BE2C (cell line): ENCODE measurements at regions not wholly inside any gene's neighbourhood (a gene's known extent, or its start where the extent isn't known, plus 50 kb on each side); places are given as distances from the start of the nearest gene placed in this dataset.

Experiments used
- DNase-seq: peaks from one replicate; pipeline ENCODE4 v3.0.0-alpha.2; 2020
- H3K27me3 ChIP-seq: fragments of 250-450 bp; sonication (Bioruptor Pico); 2 replicates; pipeline ENCODE4 v1.5.1; 2020; ENCODE audit warnings: mild to moderate bottlenecking
- H3K36me3 ChIP-seq: fragments of 250-450 bp; sonication (Bioruptor Pico); 2 replicates; pipeline ENCODE4 v1.5.1; 2020; ENCODE audit warnings: mild to moderate bottlenecking
- H3K4me1 ChIP-seq: fragments of 250-450 bp; sonication (Bioruptor Pico); 2 replicates; pipeline ENCODE4 v1.5.1; 2020
- H3K4me3 ChIP-seq: 2 replicates; pipeline ENCODE4 v1.5.1; 2011; ENCODE audit warnings: low read depth, low read length
- H3K9me3 ChIP-seq: fragments of 250-450 bp; sonication (Bioruptor Pico); 2 replicates; pipeline ENCODE4 v1.5.1; 2020
- CTCF ChIP-seq: IDR thresholded peaks from 2 replicates; pipeline ENCODE4 v1.5.1; 2012; ENCODE audit warnings: mild to moderate bottlenecking, low read depth, low read length

- no peaks in the 10 kb centered on the region for H3K36me3 ChIP-seq
Observed at GRCh38 chr3:193879099-193879863, 256.7 kb upstream of the HES1 start.

DNA sequence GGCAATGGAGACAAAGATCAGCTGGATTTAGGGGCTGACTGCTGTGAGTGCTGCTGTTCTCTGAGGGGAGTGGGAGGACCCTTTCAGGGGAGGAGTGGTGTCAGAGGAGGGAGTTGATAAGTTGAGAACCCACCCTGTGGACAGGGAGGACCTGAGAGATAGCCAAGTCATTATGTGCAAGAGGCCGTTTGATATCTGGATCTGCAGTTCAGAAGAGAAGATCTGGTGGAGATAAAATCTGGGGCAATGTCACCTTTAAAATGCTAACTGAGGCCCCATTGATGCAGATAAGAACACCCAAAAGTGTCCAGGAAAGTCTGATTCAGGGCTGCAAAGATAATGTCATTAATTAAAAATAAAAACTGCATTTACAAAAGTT lies 256.1 kb upstream of the HES1 start:
- no peaks in the 10 kb centered on the region for H3K4me1 ChIP-seq
- no peaks in the 10 kb centered on the region for H3K9me3 ChIP-seq
- no peaks in the 10 kb centered on the region for H3K27me3 ChIP-seq
- no peak overlapping the region for H3K4me3 ChIP-seq
- no peaks in the 10 kb centered on the region for H3K36me3 ChIP-seq
- no peak for DNase-seq
- no peak for TF ChIP-seq CTCF

More at GRCh38 chr3:193879099-193879863, 256.7 kb upstream of the HES1 start:
- Histone ChIP-seq H3K4me1 (no peaks in the 10 kb centered on the region), H3K27me3 (no peaks in the 10 kb centered on the region), H3K9me3 (no peaks in the 10 kb centered on the region), H3K4me3 (no peak overlapping the region)
- DNase-seq: no peak
- no peak for TF ChIP-seq CTCF

DNA sequence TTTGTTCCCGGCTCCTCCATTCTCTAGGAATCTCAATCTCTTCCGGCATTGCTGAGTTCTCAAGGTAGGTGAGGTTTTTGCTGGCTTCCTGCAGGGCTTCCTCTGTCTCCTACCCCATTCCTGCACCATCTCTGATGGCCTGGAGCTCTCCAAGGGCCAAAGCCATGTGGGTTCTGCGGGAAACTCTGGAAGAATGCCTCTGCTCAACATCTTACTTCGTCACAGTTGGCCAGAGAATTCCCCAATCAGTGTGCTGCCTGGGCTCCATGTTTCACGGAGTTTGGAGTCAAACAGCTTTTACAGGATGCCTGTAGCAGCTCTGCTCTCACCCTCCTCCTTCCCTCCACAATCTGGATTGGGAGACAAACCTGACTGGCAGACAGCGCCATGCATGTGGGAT lies 253.9 kb upstream of the HES1 start:
- no peak overlapping the region for H3K4me3 ChIP-seq
- H3K4me1 ChIP-seq: no peaks in the 10 kb centered on the region
- no peak for TF ChIP-seq CTCF
- H3K9me3 ChIP-seq: no peaks in the 10 kb centered on the region
- no peak for DNase-seq
- H3K36me3 ChIP-seq: no peaks in the 10 kb centered on the region
- H3K27me3 ChIP-seq: no peaks in the 10 kb centered on the region

GRCh38 chr3:193883551-193883950 lies 252.4 kb upstream of the HES1 start:
- Histone ChIP-seq H3K27me3 (no peaks in the 10 kb centered on the region), H3K4me3 (no peak overlapping the region), H3K4me1 (no peaks in the 10 kb centered on the region), H3K36me3 (no peaks in the 10 kb centered on the region), H3K9me3 (no peaks in the 10 kb centered on the region)
- no peak for DNase-seq
- no peak for TF ChIP-seq CTCF

- Histone ChIP-seq H3K9me3 (no peaks in the 10 kb centered on the region), H3K4me1 (no peaks in the 10 kb centered on the region), H3K36me3 (no peaks in the 10 kb centered on the region), H3K4me3 (no peak overlapping the region), H3K27me3 (no peaks in the 10 kb centered on the region)
- no peak for TF ChIP-seq CTCF
- DNase-seq: no peak
Observed at GRCh38 chr3:193884027-193884426, 251.9 kb upstream of the HES1 start.

GRCh38 chr3:193884652-193885051 lies 251.3 kb upstream of the HES1 start:
- no peaks in the 10 kb centered on the region for H3K4me1 ChIP-seq
- no peaks in the 10 kb centered on the region for H3K27me3 ChIP-seq
- no peaks in the 10 kb centered on the region for H3K36me3 ChIP-seq
- no peak overlapping the region for H3K4me3 ChIP-seq
- no peak for DNase-seq
- TF ChIP-seq CTCF: no peak
- H3K9me3 ChIP-seq: no peaks in the 10 kb centered on the region
